Fibroblast of skin of right biceps (primary cell): ENCODE measurements at regions not wholly inside any gene's neighbourhood (a gene's known extent, or its start where the extent isn't known, plus 50 kb on each side); places are given as distances from the start of the nearest gene placed in this dataset.
A peak's percentile ranks its signal among the peaks of the same experiment; 100 is the strongest.

Experiments used
- DNase-seq: peaks from one replicate; pipeline ENCODE4 v3.0.0-alpha.2; 2013

GRCh38 chr2:47315475-47315874 is 53.6 kb upstream of the EPCAM start:
- DNase-seq, result no peak

DNA sequence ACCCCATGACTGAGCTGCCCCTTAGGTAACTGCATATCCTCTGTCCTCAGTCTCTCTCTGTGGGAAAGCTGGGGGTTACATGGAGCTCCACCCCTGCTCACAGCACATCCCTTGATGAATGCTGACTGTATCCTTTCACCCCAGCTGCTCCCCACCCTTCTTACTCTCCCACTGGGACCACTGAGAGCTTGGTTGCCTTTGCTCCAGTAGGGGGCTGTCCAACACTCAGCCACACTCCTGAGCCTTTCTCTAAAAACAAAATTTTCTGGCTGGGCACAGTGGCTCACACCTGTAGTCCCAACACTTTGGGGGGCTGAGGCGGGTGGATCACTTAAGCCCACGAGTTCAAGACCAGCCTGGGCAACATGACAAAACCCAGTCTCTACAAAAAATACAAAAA is 55.4 kb upstream of the EPCAM start:
- DNase-seq, result no peak

GRCh38 chr2:47313141-47313691 is 55.9 kb upstream of the EPCAM start:
- no peak for DNase-seq

DNA sequence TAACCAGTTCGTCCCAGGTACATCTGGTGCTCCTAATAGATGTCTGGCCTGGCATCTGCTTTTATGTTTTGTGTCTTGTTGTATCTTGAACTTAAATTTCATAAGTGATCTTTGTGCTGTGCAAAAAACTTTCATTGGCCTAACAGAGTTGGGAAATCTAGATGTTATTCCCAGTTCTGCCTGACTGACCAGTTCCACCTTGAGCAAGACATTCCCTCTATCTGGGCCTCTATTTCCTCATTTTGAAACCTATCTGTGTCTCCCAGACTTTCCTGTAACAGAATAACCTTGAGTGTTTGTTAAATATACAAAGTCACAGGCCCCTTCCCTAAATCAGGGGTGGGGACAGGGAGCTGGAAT is 56.6 kb upstream of the EPCAM start:
- no peak for DNase-seq

- no peak for DNase-seq
These were observed 57.2 kb upstream of the EPCAM start for GRCh38 chr2:47311764-47312490.

GRCh38 chr2:47310801-47311560 is 58.1 kb upstream of the EPCAM start:
- no peak for DNase-seq

DNA sequence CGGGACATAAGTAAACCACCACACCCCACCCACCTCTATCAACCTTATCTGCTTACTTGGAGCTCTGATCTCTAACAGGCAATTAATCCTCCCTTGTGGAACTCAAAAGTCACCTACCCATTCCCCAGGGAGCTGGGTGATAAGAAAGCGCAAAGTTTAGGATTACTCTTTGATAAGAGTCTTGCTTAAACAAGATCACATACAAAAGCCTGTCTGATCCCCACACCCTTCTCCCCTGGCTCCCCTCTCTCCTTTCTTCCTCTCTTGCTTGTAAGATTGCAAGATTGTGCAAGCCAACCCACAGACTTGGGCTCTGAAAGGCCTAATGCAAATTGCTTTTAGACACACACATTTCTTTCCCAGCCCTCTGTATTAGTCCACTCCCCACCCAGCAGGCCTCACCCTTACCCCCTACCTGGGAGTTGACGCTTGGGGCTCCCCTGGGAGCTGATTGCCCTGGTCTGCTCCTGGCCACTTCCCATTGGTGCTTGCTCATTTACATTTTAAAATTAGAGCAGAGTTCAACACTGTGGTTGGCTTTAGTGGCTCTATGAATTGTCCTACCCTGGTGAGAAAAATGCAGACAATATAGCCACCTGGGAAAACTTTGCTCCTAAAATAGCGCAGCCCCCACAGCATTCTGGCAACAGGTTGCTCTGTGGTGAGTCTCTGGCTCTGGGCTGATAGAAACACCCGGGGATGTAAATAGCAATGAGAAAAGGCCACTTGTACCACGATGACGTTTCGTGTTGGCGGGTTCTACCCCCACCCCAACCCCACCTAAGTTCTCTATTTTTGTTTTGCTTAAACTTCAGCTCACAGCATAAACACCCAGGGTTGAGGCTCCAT is 58.9 kb upstream of the EPCAM start:
- peak; percentile 48 for DNase-seq

DNA sequence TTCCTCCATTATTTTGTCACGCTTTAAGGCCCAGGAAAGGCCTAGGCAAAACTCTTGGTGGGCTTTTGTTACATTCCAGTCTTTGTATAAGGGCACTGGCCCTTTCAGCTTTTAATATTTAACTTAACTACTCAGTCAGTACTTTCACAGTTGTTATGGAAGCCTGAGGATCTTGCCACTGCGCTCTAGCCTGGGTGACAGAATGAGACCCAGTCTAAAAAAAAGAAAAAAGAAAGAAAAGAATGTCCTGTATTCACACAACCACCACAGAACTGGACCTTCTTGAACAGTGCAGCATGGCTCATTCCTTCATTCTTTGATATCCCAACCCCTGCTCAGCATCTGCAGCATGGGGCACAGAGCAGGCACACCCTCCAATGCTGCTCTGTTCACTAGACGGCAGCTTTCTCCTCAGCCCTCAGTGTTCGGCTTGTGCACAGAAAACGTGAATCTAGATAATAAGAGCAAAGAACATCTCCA is 59.6 kb upstream of the EPCAM start:
- no peak for DNase-seq

GRCh38 chr2:47307066-47307465 is 62.0 kb upstream of the EPCAM start:
- no peak for DNase-seq

DNA sequence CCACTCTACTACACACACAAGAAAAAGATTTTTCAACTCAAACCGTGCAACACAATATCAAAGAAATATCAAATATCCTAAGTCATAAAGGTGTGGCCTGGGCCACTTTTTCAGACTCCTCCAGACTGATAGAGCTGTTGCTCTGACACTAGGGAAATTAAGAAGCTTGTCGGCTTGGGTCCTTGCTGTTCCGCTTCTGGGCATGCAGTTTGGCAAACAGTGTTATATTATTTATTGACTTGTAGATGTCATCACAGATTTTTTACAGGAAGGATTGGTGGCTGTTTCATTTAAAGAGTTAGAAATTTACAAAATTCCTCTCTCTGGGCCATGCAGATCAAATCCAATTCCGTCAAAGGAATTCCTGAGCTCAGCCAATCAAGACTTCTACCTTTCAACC is 64.5 kb upstream of the EPCAM start:
- DNase-seq, result no peak

- no peak for DNase-seq
These were observed 65.6 kb upstream of the EPCAM start for GRCh38 chr2:47303341-47304148.

DNA sequence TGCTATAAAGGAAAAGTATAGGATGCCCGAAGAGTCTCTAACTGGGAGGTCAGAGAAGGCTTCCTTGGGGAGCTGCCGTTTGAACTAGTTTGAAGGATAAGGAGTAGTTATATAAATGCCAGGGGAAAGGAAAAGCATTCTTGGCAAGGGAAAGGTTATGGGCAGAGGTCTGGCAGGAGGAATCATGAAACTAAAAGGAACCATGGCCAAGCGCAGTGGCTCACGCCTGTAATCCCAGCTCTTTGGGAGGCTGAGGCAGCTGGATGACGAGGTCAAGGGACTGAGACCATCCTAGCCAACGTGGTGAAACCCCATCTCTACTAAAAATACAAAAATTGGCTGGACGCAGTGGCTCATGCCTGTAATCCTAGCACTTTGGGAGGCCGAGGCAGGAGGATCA is 66.8 kb upstream of the EPCAM start:
- no peak for DNase-seq

GRCh38 chr2:47301731-47302130 is 67.4 kb upstream of the EPCAM start:
- DNase-seq, result no peak

- no peak for DNase-seq
These were observed 67.9 kb upstream of the EPCAM start for GRCh38 chr2:47301277-47301618.

DNA sequence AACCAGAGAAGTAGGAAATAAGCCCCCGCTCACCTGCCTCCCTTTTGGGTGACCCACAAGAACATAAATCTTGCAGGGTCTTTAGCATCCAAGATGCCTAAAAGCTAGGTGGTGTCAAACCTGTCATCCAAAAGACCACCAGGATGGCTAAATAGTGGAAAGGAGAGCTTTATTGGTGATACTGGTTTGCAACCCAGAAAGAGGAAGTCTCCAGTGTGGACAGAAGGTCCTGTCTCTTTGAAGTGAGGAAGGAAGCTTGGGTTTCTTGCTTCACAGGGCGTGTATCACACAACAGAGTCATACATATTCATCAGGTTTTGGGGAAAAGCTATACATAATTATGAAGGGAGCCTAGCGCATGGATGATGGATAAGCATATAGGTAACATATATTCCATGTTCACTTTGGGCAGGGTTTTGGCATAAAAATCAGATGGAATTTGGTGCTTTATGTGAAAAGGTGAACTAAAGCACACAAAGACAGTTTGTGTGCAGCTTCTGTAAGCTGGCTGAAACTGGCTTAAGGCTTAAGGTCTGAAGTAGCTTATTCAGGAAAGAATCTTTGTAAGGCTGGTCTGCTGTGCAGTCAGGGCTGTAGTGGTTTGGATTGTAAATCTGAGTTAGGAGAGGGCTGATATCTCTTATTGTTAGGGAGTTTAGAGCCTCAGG is 68.4 kb upstream of the EPCAM start:
- no peak for DNase-seq

GRCh38 chr2:47300081-47300480 is 69.0 kb upstream of the EPCAM start:
- DNase-seq, result no peak

GRCh38 chr2:47299555-47299954 is 69.6 kb upstream of the EPCAM start:
- peak; percentile 85 for DNase-seq

DNA sequence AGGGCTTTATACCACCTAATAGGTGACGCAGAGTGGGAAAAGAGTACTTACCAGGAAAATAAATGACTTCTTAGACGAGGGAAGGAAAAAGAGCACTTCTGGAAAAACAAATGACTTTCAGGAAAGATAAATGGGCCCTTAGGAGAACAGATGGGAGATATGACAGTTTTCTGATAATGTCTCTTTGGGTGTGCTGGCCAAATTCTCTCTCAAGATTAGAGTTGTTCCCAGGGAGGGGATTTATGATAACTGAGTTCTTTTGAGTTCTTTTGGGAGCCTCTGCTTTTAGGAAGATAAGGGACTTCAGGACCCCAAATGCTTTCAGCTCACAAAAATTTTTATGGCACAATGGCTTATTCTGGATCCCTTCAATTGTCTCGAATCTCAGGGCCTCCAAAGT is 70.3 kb upstream of the EPCAM start:
- no peak for DNase-seq

GRCh38 chr2:47297767-47298425 is 71.2 kb upstream of the EPCAM start:
- DNase-seq, result no peak

DNA sequence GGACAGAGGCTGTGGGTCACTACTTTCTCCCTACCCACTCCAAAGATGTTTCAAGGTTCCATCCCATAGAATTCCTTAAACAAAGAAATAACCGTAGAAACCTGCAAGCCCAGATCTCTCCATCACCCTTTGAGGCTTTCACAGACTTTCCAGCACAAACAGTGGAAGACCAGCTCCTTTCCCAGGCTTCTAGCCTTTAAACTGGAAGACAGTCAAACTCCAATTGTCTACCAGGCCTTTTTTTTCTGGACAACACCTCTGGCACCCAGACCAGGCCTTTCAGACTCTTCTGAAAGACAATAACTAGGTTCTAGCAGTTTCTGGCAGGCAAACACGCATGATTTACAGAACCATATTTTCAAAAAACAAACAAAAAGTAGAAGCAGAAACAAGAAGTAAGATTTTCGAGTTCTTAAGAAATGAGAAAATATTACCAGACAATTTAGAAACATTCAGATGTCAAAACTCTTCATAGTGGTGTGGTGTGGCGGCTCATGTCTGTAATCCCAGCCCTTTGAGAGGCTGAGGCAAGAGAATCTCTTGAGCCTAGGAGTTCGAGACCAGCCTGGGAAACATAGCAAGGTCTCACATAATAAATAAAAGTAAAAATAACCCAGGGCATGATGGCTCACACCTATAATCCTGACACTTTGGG is 73.0 kb upstream of the EPCAM start:
- DNase-seq, result no peak
